ENCODE measurements at regions not wholly inside any gene's neighbourhood (a gene's known extent, or its start where the extent isn't known, plus 50 kb on each side); places are given as distances from the start of the nearest gene placed in this dataset.

DNA sequence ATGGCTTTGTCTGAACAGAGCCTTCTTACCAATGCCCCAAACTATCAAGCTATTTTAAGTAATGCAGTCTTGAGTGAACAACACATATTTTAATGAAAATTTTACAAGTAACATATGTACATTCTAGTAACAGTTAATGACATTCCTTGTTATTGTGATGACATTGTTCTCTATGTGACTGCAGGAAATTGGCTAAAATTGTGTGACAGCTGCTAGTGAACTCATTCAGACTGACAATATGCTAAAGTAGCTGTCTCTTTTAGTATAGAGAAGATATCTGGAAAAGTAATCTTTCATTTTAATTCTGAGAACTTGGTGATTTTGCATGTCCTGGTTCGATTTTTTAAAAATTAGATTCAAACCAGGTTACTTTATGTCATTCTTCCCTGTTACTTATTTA is 259.8 kb upstream of the MAGI2 start:
- H3K4me1 ChIP-seq (ENCODE audit: control insufficient read depth, insufficient read depth, low read length) = no peaks in the 10 kb centered on the region
- H3K9ac ChIP-seq (ENCODE audit: low read length) = no peak overlapping the region
- H3K27ac ChIP-seq (ENCODE audit: low read depth, low read length) = no peak overlapping the region

DNA sequence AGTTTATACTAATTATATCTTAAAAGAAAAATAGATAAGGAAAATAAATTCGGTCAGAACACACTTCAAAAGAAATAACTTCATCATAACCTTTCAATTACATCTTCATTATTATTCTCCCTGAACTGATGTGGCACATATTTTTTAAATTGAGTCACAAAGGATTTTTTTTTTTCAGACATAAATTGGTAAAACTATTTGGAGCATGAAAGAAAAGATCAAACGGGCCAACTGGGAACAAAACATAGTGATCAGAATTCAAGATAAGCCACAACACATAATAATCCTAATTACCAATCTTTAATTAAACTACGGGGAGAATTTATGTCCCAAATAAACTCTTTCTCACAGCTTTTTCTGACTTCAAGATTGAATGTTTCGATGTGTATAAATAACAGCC is 258.2 kb upstream of the MAGI2 start:
- no peak overlapping the region for H3K4me3 ChIP-seq (ENCODE audit: low read length)
- no peak overlapping the region for H3K9ac ChIP-seq (ENCODE audit: low read length)
- no peaks in the 10 kb centered on the region for H3K36me3 ChIP-seq (ENCODE audit: control insufficient read depth, insufficient read depth, low read length)
- H3K4me1 ChIP-seq (ENCODE audit: control insufficient read depth, insufficient read depth, low read length) = no peaks in the 10 kb centered on the region
- no peak overlapping the region for H3K27ac ChIP-seq (ENCODE audit: low read depth, low read length)
- no peaks in the 10 kb centered on the region for H3K27me3 ChIP-seq (ENCODE audit: control insufficient read depth, insufficient read depth, low read length)

More for the DNA sequence above, 259.8 kb upstream of the MAGI2 start:
- Histone ChIP-seq H3K36me3 (ENCODE audit: control insufficient read depth, insufficient read depth, low read length) (no peaks in the 10 kb centered on the region), H3K27me3 (ENCODE audit: control insufficient read depth, insufficient read depth, low read length) (no peaks in the 10 kb centered on the region), H3K4me3 (ENCODE audit: low read length) (no peak overlapping the region)

DNA sequence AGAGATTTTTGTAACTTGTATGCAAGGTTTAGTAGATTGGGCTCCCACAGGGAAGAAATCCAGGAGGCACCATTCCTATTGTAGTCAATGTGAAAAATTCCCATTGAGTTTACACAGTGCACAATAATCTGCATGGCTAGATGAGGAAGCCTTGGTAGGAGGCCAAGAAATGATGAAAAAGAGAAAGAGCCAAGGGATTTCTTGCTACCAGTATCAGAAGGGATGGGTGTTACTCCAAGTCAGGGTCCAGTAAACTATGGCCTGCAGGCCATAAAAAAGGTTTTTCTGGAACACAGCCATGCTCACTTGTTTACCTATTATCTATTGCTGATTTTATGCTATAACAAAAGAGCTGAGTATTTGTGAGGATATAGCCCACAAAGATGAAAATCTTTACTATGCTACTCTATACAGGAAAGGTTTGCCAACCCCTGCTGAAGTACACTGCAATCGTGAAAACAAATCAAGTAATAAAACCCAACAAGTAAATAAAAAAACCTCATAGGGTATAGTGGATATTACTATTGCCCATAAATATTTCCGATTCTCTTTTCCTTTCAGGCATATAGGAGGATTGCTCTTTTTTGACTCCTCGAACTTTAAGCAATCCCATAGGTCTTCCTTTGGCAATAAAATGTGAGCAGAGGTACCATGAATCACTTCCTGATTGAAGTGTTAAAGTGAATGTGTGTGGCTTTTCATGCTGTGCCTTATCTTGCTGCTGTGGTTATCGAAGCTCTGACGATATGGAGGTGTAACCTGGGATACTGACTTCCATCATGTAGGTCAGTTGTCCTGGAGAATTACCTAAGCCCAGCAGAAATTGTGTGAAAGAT is 256.3 kb upstream of the MAGI2 start:
- H3K9ac ChIP-seq (ENCODE audit: low read length) = no peak overlapping the region
- no peaks in the 10 kb centered on the region for H3K4me1 ChIP-seq (ENCODE audit: control insufficient read depth, insufficient read depth, low read length)
- no peak overlapping the region for H3K27ac ChIP-seq (ENCODE audit: low read depth, low read length)
- no peaks in the 10 kb centered on the region for H3K36me3 ChIP-seq (ENCODE audit: control insufficient read depth, insufficient read depth, low read length)
- no peak overlapping the region for H3K4me3 ChIP-seq (ENCODE audit: low read length)
- H3K27me3 ChIP-seq (ENCODE audit: control insufficient read depth, insufficient read depth, low read length) = no peaks in the 10 kb centered on the region

DNA sequence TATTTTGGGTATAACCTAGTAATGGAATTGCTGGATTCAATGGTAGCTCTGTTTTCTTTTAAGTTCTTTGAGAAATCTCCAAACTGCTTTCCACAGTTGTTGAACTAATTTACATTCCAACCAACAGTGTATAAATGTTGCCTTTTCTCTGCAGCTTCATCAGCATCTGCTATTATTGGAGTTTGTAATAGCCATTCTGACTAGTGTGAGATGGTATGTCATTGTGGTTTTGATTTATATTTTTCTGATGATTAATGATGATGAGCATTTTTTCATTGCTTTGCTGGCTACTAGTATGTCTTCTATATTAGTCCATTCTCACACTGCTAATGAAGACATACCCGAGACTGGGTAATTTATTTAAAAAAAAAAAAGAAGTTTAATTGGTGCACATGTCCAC is 248.6 kb upstream of the MAGI2 start:
- Histone ChIP-seq H3K4me1 (ENCODE audit: control insufficient read depth, insufficient read depth, low read length) (no peaks in the 10 kb centered on the region), H3K27me3 (ENCODE audit: control insufficient read depth, insufficient read depth, low read length) (no peaks in the 10 kb centered on the region), H3K4me3 (ENCODE audit: low read length) (no peak overlapping the region), H3K36me3 (ENCODE audit: control insufficient read depth, insufficient read depth, low read length) (no peaks in the 10 kb centered on the region), H3K27ac (ENCODE audit: low read depth, low read length) (no peak overlapping the region), H3K9ac (ENCODE audit: low read length) (no peak overlapping the region)

DNA sequence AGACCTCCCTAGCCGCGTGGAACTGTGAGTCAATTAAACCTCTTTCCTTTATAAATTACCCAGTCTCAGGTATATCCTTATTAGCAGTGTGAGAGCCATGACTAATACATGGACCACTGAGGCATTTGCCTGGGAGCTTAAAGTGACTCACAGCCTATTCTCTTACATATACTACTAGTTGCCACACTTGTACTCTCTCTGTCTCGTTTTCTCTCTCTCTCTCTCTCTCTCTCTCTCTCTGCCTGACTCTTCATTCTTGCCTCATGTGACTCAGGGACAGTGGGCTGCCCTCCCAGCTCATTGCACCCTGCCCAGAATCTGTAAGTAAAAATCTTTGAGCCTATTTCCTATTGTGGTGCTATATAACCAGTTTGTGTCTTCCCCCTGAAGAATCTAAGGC is 238.5 kb upstream of the MAGI2 start:
- Histone ChIP-seq H3K36me3 (ENCODE audit: control insufficient read depth, insufficient read depth, low read length) (no peaks in the 10 kb centered on the region), H3K4me3 (ENCODE audit: low read length) (no peak overlapping the region), H3K4me1 (ENCODE audit: control insufficient read depth, insufficient read depth, low read length) (no peaks in the 10 kb centered on the region), H3K27me3 (ENCODE audit: control insufficient read depth, insufficient read depth, low read length) (no peaks in the 10 kb centered on the region), H3K9ac (ENCODE audit: low read length) (no peak overlapping the region), H3K27ac (ENCODE audit: low read depth, low read length) (no peak overlapping the region)

DNA sequence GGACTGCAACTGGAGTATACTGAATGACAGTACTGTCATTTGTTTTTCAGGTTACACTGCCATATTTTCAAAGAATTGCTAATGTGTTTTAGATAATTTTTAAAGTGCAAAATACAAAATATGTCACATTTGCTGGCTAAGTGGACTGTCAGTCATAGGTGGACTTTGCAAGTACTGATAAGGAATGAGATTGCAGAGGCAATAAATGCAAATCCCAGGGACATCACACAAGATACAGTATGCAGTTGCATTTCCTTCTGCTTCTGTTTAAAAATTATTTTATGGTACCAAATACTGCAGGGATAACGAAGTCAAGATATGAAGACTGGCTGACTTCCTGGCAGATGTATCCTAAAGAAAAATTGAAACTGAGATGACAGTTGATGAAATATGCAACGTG is 237.6 kb upstream of the MAGI2 start:
- H3K27ac ChIP-seq (ENCODE audit: low read depth, low read length) = no peak overlapping the region
- no peaks in the 10 kb centered on the region for H3K27me3 ChIP-seq (ENCODE audit: control insufficient read depth, insufficient read depth, low read length)
- H3K9ac ChIP-seq (ENCODE audit: low read length) = no peak overlapping the region
- no peaks in the 10 kb centered on the region for H3K4me1 ChIP-seq (ENCODE audit: control insufficient read depth, insufficient read depth, low read length)
- H3K4me3 ChIP-seq (ENCODE audit: low read length) = no peak overlapping the region
- H3K36me3 ChIP-seq (ENCODE audit: control insufficient read depth, insufficient read depth, low read length) = no peaks in the 10 kb centered on the region

DNA sequence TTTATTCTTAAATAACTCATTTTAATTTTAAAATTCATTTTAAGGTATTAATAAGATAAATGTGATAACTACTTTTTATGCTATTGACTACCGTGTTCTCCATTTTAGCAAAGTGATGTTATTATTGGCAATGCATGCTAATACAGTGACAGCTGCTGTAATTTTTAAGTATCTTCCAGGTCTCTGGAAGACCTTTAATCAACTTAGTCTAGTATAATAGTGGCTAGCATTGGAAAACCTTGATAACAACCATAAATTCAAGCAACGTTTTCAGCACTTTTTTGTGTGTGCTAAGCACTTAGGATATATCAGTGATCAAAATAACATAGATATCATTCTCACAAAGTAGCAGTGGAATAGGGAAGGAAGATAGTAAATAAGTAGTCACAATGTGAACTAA is 230.9 kb upstream of the MAGI2 start:
- H3K4me3 ChIP-seq (ENCODE audit: low read length) = no peak overlapping the region
- H3K9ac ChIP-seq (ENCODE audit: low read length) = no peak overlapping the region
- no peaks in the 10 kb centered on the region for H3K27me3 ChIP-seq (ENCODE audit: control insufficient read depth, insufficient read depth, low read length)
- no peak overlapping the region for H3K27ac ChIP-seq (ENCODE audit: low read depth, low read length)
- no peaks in the 10 kb centered on the region for H3K4me1 ChIP-seq (ENCODE audit: control insufficient read depth, insufficient read depth, low read length)
- H3K36me3 ChIP-seq (ENCODE audit: control insufficient read depth, insufficient read depth, low read length) = no peaks in the 10 kb centered on the region

DNA sequence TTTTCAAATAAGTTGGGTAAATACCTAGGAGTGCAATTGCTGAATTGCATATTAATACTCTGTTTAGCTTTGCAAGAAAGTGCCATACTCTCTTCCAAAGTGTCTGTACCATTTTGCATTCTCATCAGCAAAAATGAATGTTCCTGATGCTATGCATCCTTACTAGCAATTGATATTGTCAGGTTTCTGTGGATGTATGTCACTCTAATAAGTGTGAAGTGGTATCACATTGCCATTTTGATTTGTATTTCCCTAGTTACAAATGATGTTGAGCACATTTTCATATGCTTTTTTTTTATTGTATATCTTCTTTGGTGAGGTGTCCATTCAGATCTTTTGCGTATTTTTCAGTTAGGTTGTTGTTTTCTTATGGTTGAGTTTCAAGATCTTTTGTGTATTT is 230.4 kb upstream of the MAGI2 start:
- H3K27me3 ChIP-seq (ENCODE audit: control insufficient read depth, insufficient read depth, low read length) = no peaks in the 10 kb centered on the region

DNA sequence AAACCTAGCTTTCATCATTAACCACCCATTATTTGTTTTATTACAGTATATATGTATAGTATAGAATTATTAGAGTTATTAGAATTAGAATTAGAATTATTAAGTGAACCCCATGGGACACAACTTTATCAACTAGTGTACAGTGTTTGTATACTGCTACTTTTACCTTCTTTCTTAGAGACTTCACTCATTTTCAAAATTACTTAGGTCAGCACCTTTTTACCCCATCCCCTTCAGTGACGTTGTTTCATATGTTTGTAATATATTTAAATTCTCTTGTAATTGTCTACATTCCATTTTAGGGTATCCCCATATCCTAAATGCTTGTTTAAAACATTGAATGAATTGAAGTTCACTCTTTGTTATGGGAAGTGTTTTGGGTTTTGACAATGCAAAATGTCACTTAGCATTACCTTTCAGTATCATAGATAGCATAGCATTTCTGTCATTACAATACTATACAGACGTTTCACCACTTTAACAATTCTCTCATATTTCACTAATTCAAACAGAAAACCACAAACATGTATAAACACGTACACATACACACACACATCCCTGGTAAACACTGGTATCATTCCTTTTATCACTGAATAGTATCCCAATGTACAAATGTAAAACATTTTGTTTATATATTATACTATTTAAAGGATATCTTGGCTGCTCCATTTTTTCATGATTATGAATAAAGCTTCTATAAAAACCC is 229.9 kb upstream of the MAGI2 start:
- H3K27ac ChIP-seq (ENCODE audit: low read depth, low read length) = no peak overlapping the region
- no peaks in the 10 kb centered on the region for H3K4me1 ChIP-seq (ENCODE audit: control insufficient read depth, insufficient read depth, low read length)
- no peaks in the 10 kb centered on the region for H3K27me3 ChIP-seq (ENCODE audit: control insufficient read depth, insufficient read depth, low read length)
- no peak overlapping the region for H3K9ac ChIP-seq (ENCODE audit: low read length)
- no peaks in the 10 kb centered on the region for H3K36me3 ChIP-seq (ENCODE audit: control insufficient read depth, insufficient read depth, low read length)
- no peak overlapping the region for H3K4me3 ChIP-seq (ENCODE audit: low read length)

More for the DNA sequence above, 230.4 kb upstream of the MAGI2 start:
- Histone ChIP-seq H3K36me3 (ENCODE audit: control insufficient read depth, insufficient read depth, low read length) (no peaks in the 10 kb centered on the region), H3K27ac (ENCODE audit: low read depth, low read length) (no peak overlapping the region), H3K4me1 (ENCODE audit: control insufficient read depth, insufficient read depth, low read length) (no peaks in the 10 kb centered on the region), H3K4me3 (ENCODE audit: low read length) (no peak overlapping the region), H3K9ac (ENCODE audit: low read length) (no peak overlapping the region)

DNA sequence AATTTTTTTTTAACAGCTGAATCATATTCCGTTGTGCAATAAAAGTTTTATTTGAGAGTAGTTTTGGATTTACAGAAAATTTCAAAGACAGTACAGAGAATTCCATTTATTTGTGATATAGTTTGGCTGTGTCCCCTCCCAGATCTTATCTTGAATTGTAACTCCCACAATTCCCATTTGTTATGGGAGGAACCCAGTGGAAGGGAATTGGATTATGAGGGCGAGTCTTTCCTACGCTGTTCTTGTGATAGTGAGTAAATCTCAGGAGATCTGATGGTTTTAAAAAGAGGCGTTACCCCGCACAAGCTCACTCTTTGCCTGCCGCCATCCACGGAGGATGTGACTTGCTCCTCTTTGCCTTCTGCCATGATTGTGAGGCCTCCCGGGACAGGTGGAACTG is 228.0 kb upstream of the MAGI2 start:
- Histone ChIP-seq H3K4me1 (ENCODE audit: control insufficient read depth, insufficient read depth, low read length) (no peaks in the 10 kb centered on the region), H3K4me3 (ENCODE audit: low read length) (no peak overlapping the region), H3K36me3 (ENCODE audit: control insufficient read depth, insufficient read depth, low read length) (no peaks in the 10 kb centered on the region), H3K27ac (ENCODE audit: low read depth, low read length) (no peak overlapping the region), H3K27me3 (ENCODE audit: control insufficient read depth, insufficient read depth, low read length) (no peaks in the 10 kb centered on the region), H3K9ac (ENCODE audit: low read length) (no peak overlapping the region)

DNA sequence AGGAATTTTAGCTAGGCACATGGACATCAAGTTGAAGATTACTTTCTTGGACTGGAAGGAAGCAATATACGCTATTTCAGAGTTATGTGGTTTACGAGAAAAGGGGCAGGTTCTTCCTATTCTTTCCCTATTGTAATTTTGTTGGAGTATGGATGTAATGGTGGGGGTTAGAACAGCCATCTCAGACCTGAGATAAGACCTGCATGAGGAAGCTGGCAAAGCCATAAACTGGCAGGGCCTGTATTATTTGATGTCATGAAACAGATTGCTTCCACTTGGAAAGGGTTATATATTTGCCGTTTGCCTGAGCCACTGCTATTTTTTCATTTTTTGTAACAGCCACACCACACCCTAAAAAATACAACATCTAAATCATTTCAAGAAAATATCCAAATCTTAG is 220.5 kb upstream of the MAGI2 start:
- Histone ChIP-seq H3K27me3 (ENCODE audit: control insufficient read depth, insufficient read depth, low read length) (no peaks in the 10 kb centered on the region), H3K4me3 (ENCODE audit: low read length) (no peak overlapping the region), H3K27ac (ENCODE audit: low read depth, low read length) (no peak overlapping the region), H3K9ac (ENCODE audit: low read length) (no peak overlapping the region), H3K4me1 (ENCODE audit: control insufficient read depth, insufficient read depth, low read length) (no peaks in the 10 kb centered on the region), H3K36me3 (ENCODE audit: control insufficient read depth, insufficient read depth, low read length) (no peaks in the 10 kb centered on the region)

DNA sequence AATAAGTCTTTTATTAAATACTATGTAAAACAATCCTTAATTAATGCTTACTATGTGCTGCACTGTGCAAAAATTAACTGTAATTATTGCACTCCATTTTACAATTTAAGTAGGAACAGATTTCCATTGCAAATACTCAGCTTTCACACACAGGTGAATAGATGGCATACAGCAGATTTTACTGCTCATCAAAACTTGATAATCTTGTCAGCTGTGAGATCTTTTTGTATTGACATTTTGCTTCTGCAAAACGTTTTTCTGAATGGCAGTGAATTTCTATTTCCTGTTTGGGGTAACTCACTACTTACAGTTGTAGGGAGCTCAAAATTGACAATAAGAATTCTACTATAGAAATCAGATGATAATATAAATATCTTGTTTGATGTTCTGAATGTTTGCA is 220.0 kb upstream of the MAGI2 start:
- H3K4me1 ChIP-seq (ENCODE audit: control insufficient read depth, insufficient read depth, low read length) = no peaks in the 10 kb centered on the region
- no peaks in the 10 kb centered on the region for H3K27me3 ChIP-seq (ENCODE audit: control insufficient read depth, insufficient read depth, low read length)
- H3K27ac ChIP-seq (ENCODE audit: low read depth, low read length) = no peak overlapping the region
- H3K4me3 ChIP-seq (ENCODE audit: low read length) = no peak overlapping the region
- no peaks in the 10 kb centered on the region for H3K36me3 ChIP-seq (ENCODE audit: control insufficient read depth, insufficient read depth, low read length)
- H3K9ac ChIP-seq (ENCODE audit: low read length) = no peak overlapping the region

DNA sequence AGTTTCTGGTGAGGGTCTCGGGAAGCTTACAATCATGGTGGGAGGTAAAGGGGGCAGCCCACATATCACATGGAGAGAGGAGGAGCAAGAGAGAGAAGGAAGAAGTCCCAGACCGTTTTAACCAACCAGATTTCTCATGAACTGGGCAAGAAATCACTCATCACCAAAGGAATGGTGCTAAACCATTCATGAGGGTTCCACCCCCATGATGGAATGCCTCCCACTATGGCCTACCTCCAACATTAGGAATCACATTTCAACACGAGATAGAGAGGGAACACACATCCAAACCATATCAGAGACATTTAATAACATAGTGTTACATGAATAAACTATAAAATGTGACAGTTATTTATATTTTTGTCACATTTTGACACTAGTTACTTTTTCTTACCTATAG is 214.8 kb upstream of the MAGI2 start:
- no peak overlapping the region for H3K4me3 ChIP-seq (ENCODE audit: low read length)
- no peak overlapping the region for H3K9ac ChIP-seq (ENCODE audit: low read length)
- no peaks in the 10 kb centered on the region for H3K27me3 ChIP-seq (ENCODE audit: control insufficient read depth, insufficient read depth, low read length)
- no peak overlapping the region for H3K27ac ChIP-seq (ENCODE audit: low read depth, low read length)
- no peaks in the 10 kb centered on the region for H3K4me1 ChIP-seq (ENCODE audit: control insufficient read depth, insufficient read depth, low read length)
- H3K36me3 ChIP-seq (ENCODE audit: control insufficient read depth, insufficient read depth, low read length) = no peaks in the 10 kb centered on the region

All from rectal smooth muscle tissue (tissue), 1 donor.